HCT116 (cell line): ENCODE measurements at regions not wholly inside any gene's neighbourhood (a gene's known extent, or its start where the extent isn't known, plus 50 kb on each side); places are given as distances from the start of the nearest gene placed in this dataset.

Source experiments
- ATAC-seq: fragments of 200-7000 bp; cut with Tn5 transposase; 2 replicates; pipeline ENCODE4 v1.9.1; 2020; ENCODE audit warnings: mild to moderate bottlenecking, moderate library complexity
- BruUV-seq: library from RNA; stranded (reverse); fragments of 400-500 nt; replicated peaks from 2 replicates; lab custom pipeline; 2021; lab: Mats Ljungman, UMichigan
- CTCF ChIA-PET: fragments of 300-600 bp; sonication (Branson Sonifier 250); formaldehyde crosslinking; loops from one replicate; lab custom pipeline; 2021; ENCODE audit warnings: antibody characterized with exemption; lab: Charles Lee
- POLR2A ChIA-PET: fragments of 300-600, 350-600 bp; sonication (Branson Sonifier 250); formaldehyde crosslinking; loops from one replicate; lab custom pipeline; 2021; ENCODE audit warnings: antibody characterized with exemption; lab: Charles Lee
- RAD21 ChIA-PET, 2 experiments: fragments of 300-600 bp; sonication (Branson Sonifier 250); formaldehyde crosslinking; loops; one replicate each; lab custom pipeline; 2023; ENCODE audit warnings: low total read pairs in 2 of 2; ENCODE audit not compliant: uncharacterized antibody in 2 of 2, unreplicated experiment in 2 of 2, low non-redundant PET in 1 of 2; lab: Charles Lee
- DNase-seq: peaks from one replicate; pipeline ENCODE4 v3.0.0-alpha.2; 2010; ENCODE audit warnings: low read depth, low spot score
- H2AFZ ChIP-seq: fragments of 200-600 bp; shearing (Covaris generic), sonication (generic); 2 replicates; pipeline ENCODE4 v1.6.1; 2017; ENCODE audit warnings: low read depth, mixed run types, mixed read lengths, antibody characterized with exemption, low read length; ENCODE audit not compliant: poor library complexity, severe bottlenecking
- H3K27ac ChIP-seq: 2 replicates; pipeline ENCODE4 v1.5.1; 2012; ENCODE audit warnings: low read depth, low read length
- H3K27me3 ChIP-seq: fragments of 200-600 bp; sonication (generic); 2 replicates; pipeline ENCODE4 v1.6.1; 2016; ENCODE audit warnings: mixed run types, low read length, mixed read lengths; ENCODE audit not compliant: insufficient read depth
- H3K36me3 ChIP-seq, 2 experiments: fragments of 200-500 bp in 1 of 2; fragments of 200-600 bp in 1 of 2; sonication (Bioruptor generic) in 1 of 2; sonication (generic) in 1 of 2; 2 replicates each; pipeline versions ENCODE4 v1.5.1 to v1.6.1; 2014 to 2016; ENCODE audit warnings: low read length in 2 of 2, inconsistent platforms in 1 of 2, mixed read lengths in 1 of 2, mixed run types in 1 of 2; ENCODE audit not compliant: insufficient read depth in 2 of 2, control insufficient read depth in 1 of 2
- H3K4me1 ChIP-seq, 2 experiments: fragments of 200-600 bp in 1 of 2; sonication (generic) in 1 of 2; 2 replicates each; pipeline versions ENCODE4 v1.5.1 to v1.6.1; 2012 to 2017; ENCODE audit warnings: low read length in 2 of 2, inconsistent platforms in 1 of 2, mild to moderate bottlenecking in 1 of 2, mixed read lengths in 1 of 2, mixed run types in 1 of 2, moderate library complexity in 1 of 2; ENCODE audit not compliant: insufficient read depth in 2 of 2, control insufficient read depth in 1 of 2
- H3K4me2 ChIP-seq: fragments of 200-600 bp; sonication (generic); 2 replicates; pipeline ENCODE4 v1.6.1; 2017; ENCODE audit warnings: mixed run types, low read length, mixed read lengths
- H3K4me3 ChIP-seq, 2 experiments: fragments of 200-600 bp in 1 of 2; sonication (generic) in 1 of 2; replicated peaks in 1 of 2; 2 replicates each; pipeline ENCODE4 v1.5.1; 2011 to 2016; ENCODE audit warnings: low read length in 2 of 2, control low read depth in 1 of 2, low read depth in 1 of 2, mild to moderate bottlenecking in 1 of 2, mixed read lengths in 1 of 2, mixed run types in 1 of 2
- H3K79me2 ChIP-seq: fragments of 200-600 bp; sonication (generic); 2 replicates; pipeline ENCODE4 v1.6.1; 2017; ENCODE audit warnings: mild to moderate bottlenecking, mixed run types, low read length, moderate library complexity, mixed read lengths; ENCODE audit not compliant: insufficient read depth
- H3K9ac ChIP-seq: fragments of 200-600 bp; sonication (generic); 2 replicates; pipeline ENCODE4 v1.6.1; 2016; ENCODE audit warnings: low read length, mixed read lengths
- H3K9me2 ChIP-seq: fragments of 200-600 bp; sonication (generic), shearing (Covaris generic); 2 replicates; pipeline ENCODE4 v1.6.1; 2017; ENCODE audit warnings: mixed run types, mild to moderate bottlenecking, moderate library complexity; ENCODE audit not compliant: insufficient read depth
- H3K9me3 ChIP-seq, 2 experiments: fragments of 200-500 bp in 1 of 2; fragments of 200-600 bp in 1 of 2; sonication (Bioruptor generic) in 1 of 2; sonication (generic) in 1 of 2; 2 replicates each; pipeline ENCODE4 v1.6.1; 2014 to 2017; ENCODE audit warnings: low read length in 2 of 2, mixed read lengths in 2 of 2, inconsistent platforms in 1 of 2, low read depth in 1 of 2, mild to moderate bottlenecking in 1 of 2, mixed run types in 1 of 2, moderate library complexity in 1 of 2; ENCODE audit not compliant: control insufficient read depth in 1 of 2, insufficient read depth in 1 of 2
- H4K20me1 ChIP-seq: fragments of 200-600 bp; sonication (generic), shearing (Covaris generic); 2 replicates; pipeline ENCODE4 v1.6.1; 2017; ENCODE audit warnings: mixed run types, mild to moderate bottlenecking, moderate library complexity; ENCODE audit not compliant: insufficient read depth
- EZH2 ChIP-seq: fragments of 200-600 bp; sonication (generic); IDR thresholded peaks from 2 replicates; pipeline ENCODE4 v1.6.1; 2017; ENCODE audit warnings: antibody characterized with exemption, mixed run types
- JUND ChIP-seq: IDR thresholded peaks from 2 replicates; pipeline ENCODE4 v1.6.1; 2012
- POLR2A ChIP-seq: IDR thresholded peaks from 2 replicates; pipeline ENCODE4 v1.7.0; 2011; ENCODE audit warnings: borderline replicate concordance; ENCODE audit not compliant: insufficient read depth, insufficient read length; ENCODE audit errors: extremely low read depth
- POLR2AphosphoS5 ChIP-seq: IDR thresholded peaks from 2 replicates; pipeline ENCODE4 v1.6.1; 2011; ENCODE audit warnings: mild to moderate bottlenecking, low read depth, low read length, moderate library complexity
- SP1 ChIP-seq: IDR thresholded peaks from 2 replicates; pipeline ENCODE4 v1.6.1; 2012; ENCODE audit warnings: low read depth
- TCF7L2 ChIP-seq: IDR thresholded peaks from 2 replicates; pipeline ENCODE4 v1.7.0; 2011; ENCODE audit warnings: borderline replicate concordance, inconsistent platforms; ENCODE audit not compliant: insufficient read depth, insufficient read length; ENCODE audit errors: extremely low read depth
- intact Hi-C: fragments of 100-400 bp; cut with micrococcal nuclease; formaldehyde crosslinking; loops from 2 replicates; pipeline ENCODE4 v1.10.0; 2022
- TF ChIP-seq, protein P1 (sequence below): IDR thresholded peaks from 2 replicates; pipeline ENCODE4 v1.6.1; 2011; ENCODE audit warnings: mild to moderate bottlenecking, low read length, moderate library complexity; ENCODE audit not compliant: insufficient replicate concordance; ENCODE audit errors: extremely low read depth
- TF ChIP-seq, protein P2 (sequence below): IDR thresholded peaks from 2 replicates; pipeline ENCODE4 v1.6.1; 2012
- TF ChIP-seq, protein P3 (sequence below), 3 experiments: fragments of 200-600 bp in 1 of 3; sonication (generic) in 1 of 3; IDR thresholded peaks in 2 of 3; conservative IDR thresholded peaks in 1 of 3; 2 replicates each; pipeline ENCODE4 v1.5.1; 2012 to 2017; ENCODE audit warnings: low read depth in 2 of 3, low read length in 2 of 3, antibody characterized with exemption in 1 of 3, borderline replicate concordance in 1 of 3, control low read depth in 1 of 3, mild to moderate bottlenecking in 1 of 3, mixed read lengths in 1 of 3, mixed run types in 1 of 3, moderate library complexity in 1 of 3; ENCODE audit not compliant: insufficient read depth in 1 of 3
- TF ChIP-seq, protein P4 (sequence below): IDR thresholded peaks from 2 replicates; pipeline ENCODE4 v1.6.1; 2012

DNA sequence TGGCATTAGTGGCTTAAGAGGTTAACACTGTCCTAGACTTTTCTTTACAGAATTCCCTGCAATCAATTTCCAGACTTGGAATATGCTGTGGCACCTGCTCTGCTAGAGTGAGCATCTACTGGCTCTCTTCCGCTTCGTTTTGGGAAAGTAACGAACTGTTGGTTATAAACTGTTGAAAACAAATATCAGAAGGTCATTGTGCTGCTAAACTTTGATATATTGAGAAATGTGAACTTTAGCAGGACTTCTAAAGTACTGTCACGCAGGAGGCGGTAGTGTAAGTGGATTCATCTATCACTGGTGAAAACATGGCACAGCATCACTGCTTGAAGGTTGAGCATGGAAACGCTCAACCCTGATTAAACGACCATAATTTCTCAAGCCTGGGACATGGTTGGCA, 348.9 kb downstream of the FLRT2 start (continued):
- TF ChIP-seq, protein P1, sequence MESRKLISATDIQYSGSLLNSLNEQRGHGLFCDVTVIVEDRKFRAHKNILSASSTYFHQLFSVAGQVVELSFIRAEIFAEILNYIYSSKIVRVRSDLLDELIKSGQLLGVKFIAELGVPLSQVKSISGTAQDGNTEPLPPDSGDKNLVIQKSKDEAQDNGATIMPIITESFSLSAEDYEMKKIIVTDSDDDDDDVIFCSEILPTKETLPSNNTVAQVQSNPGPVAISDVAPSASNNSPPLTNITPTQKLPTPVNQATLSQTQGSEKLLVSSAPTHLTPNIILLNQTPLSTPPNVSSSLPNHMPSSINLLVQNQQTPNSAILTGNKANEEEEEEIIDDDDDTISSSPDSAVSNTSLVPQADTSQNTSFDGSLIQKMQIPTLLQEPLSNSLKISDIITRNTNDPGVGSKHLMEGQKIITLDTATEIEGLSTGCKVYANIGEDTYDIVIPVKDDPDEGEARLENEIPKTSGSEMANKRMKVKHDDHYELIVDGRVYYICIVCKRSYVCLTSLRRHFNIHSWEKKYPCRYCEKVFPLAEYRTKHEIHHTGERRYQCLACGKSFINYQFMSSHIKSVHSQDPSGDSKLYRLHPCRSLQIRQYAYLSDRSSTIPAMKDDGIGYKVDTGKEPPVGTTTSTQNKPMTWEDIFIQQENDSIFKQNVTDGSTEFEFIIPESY = no peak

DNA sequence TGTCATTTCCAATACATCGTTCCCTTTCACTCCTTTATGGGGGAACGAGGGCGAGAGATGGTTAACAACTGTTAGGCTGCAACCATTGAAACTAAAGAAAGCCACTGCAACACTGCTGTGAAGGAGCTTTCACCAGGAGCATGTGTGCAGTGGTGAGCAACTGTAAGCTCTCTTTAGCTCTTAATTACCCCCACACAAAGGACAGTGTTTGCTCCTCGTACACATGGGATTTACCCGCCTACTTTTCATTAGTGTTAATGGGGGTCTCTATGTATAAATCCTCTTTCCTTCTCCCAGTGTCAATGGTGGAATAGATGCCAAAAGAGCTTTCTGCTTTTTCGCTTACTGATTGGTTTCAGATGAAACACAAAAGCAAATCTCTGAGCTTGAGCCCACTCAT, 343.1 kb downstream of the FLRT2 start:
- H3K36me3 ChIP-seq = no peaks in the 10 kb centered on the region
- no peaks in the 10 kb centered on the region for H3K4me1 ChIP-seq
- no peaks in the 10 kb centered on the region for H4K20me1 ChIP-seq
- H3K4me3 ChIP-seq = no peak overlapping the region
- no peak for ATAC-seq
- TF ChIP-seq, protein P2, sequence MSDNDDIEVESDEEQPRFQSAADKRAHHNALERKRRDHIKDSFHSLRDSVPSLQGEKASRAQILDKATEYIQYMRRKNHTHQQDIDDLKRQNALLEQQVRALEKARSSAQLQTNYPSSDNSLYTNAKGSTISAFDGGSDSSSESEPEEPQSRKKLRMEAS = no peak
- TF ChIP-seq SP1 (no peak), POLR2AphosphoS5 (no peak), POLR2A (no peak), EZH2 (no peak), JUND (no peak), TCF7L2 (no peak)
- TF ChIP-seq, protein P3, sequence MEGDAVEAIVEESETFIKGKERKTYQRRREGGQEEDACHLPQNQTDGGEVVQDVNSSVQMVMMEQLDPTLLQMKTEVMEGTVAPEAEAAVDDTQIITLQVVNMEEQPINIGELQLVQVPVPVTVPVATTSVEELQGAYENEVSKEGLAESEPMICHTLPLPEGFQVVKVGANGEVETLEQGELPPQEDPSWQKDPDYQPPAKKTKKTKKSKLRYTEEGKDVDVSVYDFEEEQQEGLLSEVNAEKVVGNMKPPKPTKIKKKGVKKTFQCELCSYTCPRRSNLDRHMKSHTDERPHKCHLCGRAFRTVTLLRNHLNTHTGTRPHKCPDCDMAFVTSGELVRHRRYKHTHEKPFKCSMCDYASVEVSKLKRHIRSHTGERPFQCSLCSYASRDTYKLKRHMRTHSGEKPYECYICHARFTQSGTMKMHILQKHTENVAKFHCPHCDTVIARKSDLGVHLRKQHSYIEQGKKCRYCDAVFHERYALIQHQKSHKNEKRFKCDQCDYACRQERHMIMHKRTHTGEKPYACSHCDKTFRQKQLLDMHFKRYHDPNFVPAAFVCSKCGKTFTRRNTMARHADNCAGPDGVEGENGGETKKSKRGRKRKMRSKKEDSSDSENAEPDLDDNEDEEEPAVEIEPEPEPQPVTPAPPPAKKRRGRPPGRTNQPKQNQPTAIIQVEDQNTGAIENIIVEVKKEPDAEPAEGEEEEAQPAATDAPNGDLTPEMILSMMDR (IDR thresholded peaks at IDR 0.05 in 2 of 3, conservative IDR thresholded peaks at IDR 0.05 in 1 of 3; ENCODE audit: borderline replicate concordance in 1 of 3, insufficient read depth in 1 of 3, low read depth in 2 of 3, low read length in 2 of 3) = no peak
- TF ChIP-seq, protein P4, sequence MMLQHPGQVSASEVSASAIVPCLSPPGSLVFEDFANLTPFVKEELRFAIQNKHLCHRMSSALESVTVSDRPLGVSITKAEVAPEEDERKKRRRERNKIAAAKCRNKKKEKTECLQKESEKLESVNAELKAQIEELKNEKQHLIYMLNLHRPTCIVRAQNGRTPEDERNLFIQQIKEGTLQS = no peak
- no peak for DNase-seq
- ChIA-PET CTCF (no interaction called here), RAD21 (no interaction called here), POLR2A (no interaction called here)
- H3K9me3 ChIP-seq = peaks cover 11 to 34% of the 10 kb centered on the region in 2 experiments; a peak in 2 of 4 replicates
- no peak overlapping the region for H3K9ac ChIP-seq
- intact Hi-C loops = no loop called here
- BruUV-seq = no TSS peak
- no peaks in the 10 kb centered on the region for H3K27me3 ChIP-seq
- H3K27ac ChIP-seq = no peak overlapping the region
- H3K4me2 ChIP-seq = no peak overlapping the region
- no peaks in the 10 kb centered on the region for H3K79me2 ChIP-seq
- no peak overlapping the region for H2AFZ ChIP-seq
- H3K9me2 ChIP-seq = no peaks in the 10 kb centered on the region
